SK-N-SH (cell line): ENCODE measurements at regions not wholly inside any gene's neighbourhood (a gene's known extent, or its start where the extent isn't known, plus 50 kb on each side); places are given as distances from the start of the nearest gene placed in this dataset.

Experiments
- CTCF ChIA-PET: fragments of 300-600, 350-600 bp; formaldehyde crosslinking; extraction: SDS; loops from one replicate; lab custom pipeline; 2021; lab: Yijun Ruan, JAX
- POLR2A ChIA-PET: fragments of 350-600 bp; sonication (Branson Sonifier 250); formaldehyde crosslinking; extraction: SDS; loops from one replicate; lab custom pipeline; 2020; ENCODE audit warnings: antibody characterized with exemption, inconsistent platforms; lab: Yijun Ruan, JAX
- DNase-seq: peaks from one replicate; pipeline ENCODE4 v3.0.0; 2012
- H2AFZ ChIP-seq: fragments of 200-600 bp; sonication (generic); 2 replicates; pipeline ENCODE4 v1.8.1; 2016; ENCODE audit warnings: antibody characterized with exemption, mild to moderate bottlenecking, low read depth
- H3F3A ChIP-seq: fragments of 200-600 bp; sonication (generic); replicated peaks from 2 replicates; pipeline ENCODE3; 2016; ENCODE audit warnings: antibody characterized with exemption, mild to moderate bottlenecking; ENCODE audit not compliant: insufficient read depth
- H3K27ac ChIP-seq, 2 experiments: fragments of 200-500 bp in 1 of 2; fragments of 200-600 bp in 1 of 2; sonication (Bioruptor generic) in 1 of 2; sonication (generic), shearing (Covaris generic) in 1 of 2; 2 replicates each; pipeline versions ENCODE4 v1.5.1 to v1.6.1; 2014 to 2016; ENCODE audit warnings: low read depth in 2 of 2, inconsistent platforms in 1 of 2, low read length in 1 of 2, mild to moderate bottlenecking in 1 of 2, mixed read lengths in 1 of 2
- H3K27me3 ChIP-seq: fragments of 200-600 bp; sonication (generic), shearing (Covaris generic); 2 replicates; pipeline ENCODE4 v1.6.1; 2016; ENCODE audit warnings: mixed run types; ENCODE audit not compliant: insufficient read depth
- H3K36me3 ChIP-seq, 2 experiments: fragments of 200-500 bp in 1 of 2; fragments of 200-600 bp in 1 of 2; sonication (Bioruptor generic) in 1 of 2; sonication (generic) in 1 of 2; replicated peaks in 1 of 2; 2 replicates each; pipeline versions ENCODE3 to v1.5.1; 2014 to 2016; ENCODE audit warnings: low read length in 1 of 2, mild to moderate bottlenecking in 1 of 2; ENCODE audit not compliant: insufficient read depth in 2 of 2, control insufficient read depth in 1 of 2
- H3K4me1 ChIP-seq, 2 experiments: fragments of 200-500 bp in 1 of 2; fragments of 200-600 bp in 1 of 2; sonication (Bioruptor generic) in 1 of 2; sonication (generic), shearing (Covaris generic) in 1 of 2; 2 replicates each; pipeline versions ENCODE4 v1.5.1 to v1.6.1; 2014 to 2016; ENCODE audit warnings: low read depth in 1 of 2, low read length in 1 of 2, mixed run types in 1 of 2; ENCODE audit not compliant: insufficient read depth in 2 of 2, control insufficient read depth in 1 of 2
- H3K4me2 ChIP-seq: fragments of 200-600 bp; sonication (generic), shearing (Covaris generic); 2 replicates; pipeline ENCODE4 v1.6.1; 2017; ENCODE audit warnings: mixed run types
- H3K4me3 ChIP-seq, 2 experiments: fragments of 200-500 bp in 1 of 2; fragments of 200-600 bp in 1 of 2; sonication (Bioruptor generic) in 1 of 2; sonication (generic), shearing (Covaris generic) in 1 of 2; 2 replicates each; pipeline versions ENCODE4 v1.5.1 to v1.8.1; 2014 to 2016; ENCODE audit warnings: low read depth in 2 of 2, inconsistent platforms in 1 of 2, low read length in 1 of 2, mild to moderate bottlenecking in 1 of 2, mixed read lengths in 1 of 2, moderate library complexity in 1 of 2
- H3K79me2 ChIP-seq: fragments of 200-600 bp; sonication (generic); 2 replicates; pipeline ENCODE4 v1.8.1; 2017; ENCODE audit warnings: mild to moderate bottlenecking; ENCODE audit not compliant: insufficient read depth
- H3K9ac ChIP-seq: fragments of 200-600 bp; sonication (generic); 2 replicates; pipeline ENCODE4 v1.6.1; 2017; ENCODE audit warnings: mixed run types
- H3K9me2 ChIP-seq: fragments of 200-600 bp; sonication (generic); 2 replicates; pipeline ENCODE4 v1.6.1; 2017; ENCODE audit warnings: mixed run types
- H3K9me3 ChIP-seq: fragments of 200-600 bp; sonication (generic); 2 replicates; pipeline ENCODE4 v1.6.1; 2017; ENCODE audit warnings: mixed run types, mild to moderate bottlenecking, moderate library complexity
- H4K20me1 ChIP-seq: fragments of 200-600 bp; sonication (generic); 2 replicates; pipeline ENCODE4 v1.6.1; 2017; ENCODE audit warnings: mild to moderate bottlenecking, mixed run types; ENCODE audit not compliant: insufficient read depth
- CTCF ChIP-seq: fragments of 200-600 bp; sonication (generic); IDR thresholded peaks from 2 replicates; pipeline ENCODE4 v1.6.1; 2017; ENCODE audit warnings: antibody characterized with exemption, mild to moderate bottlenecking, moderate library complexity
- ELF1 ChIP-seq: IDR thresholded peaks from 2 replicates; pipeline ENCODE4 v1.4.0; 2012
- EP300 ChIP-seq, 2 experiments: IDR thresholded peaks; 2 replicates each; pipeline versions ENCODE4 v1.4.0 to v1.6.1; 2012; ENCODE audit warnings: borderline replicate concordance in 1 of 2, low read depth in 1 of 2, low read length in 1 of 2
- FOSL2 ChIP-seq: IDR thresholded peaks from 2 replicates; pipeline ENCODE4 v1.4.0; 2012; ENCODE audit warnings: low read depth, mild to moderate bottlenecking, moderate library complexity, borderline replicate concordance
- FOXM1 ChIP-seq: IDR thresholded peaks from 2 replicates; pipeline ENCODE4 v1.4.0; 2012; ENCODE audit warnings: low read depth, mild to moderate bottlenecking
- GABPA ChIP-seq: IDR thresholded peaks from 2 replicates; pipeline ENCODE4 v1.4.0; 2012; ENCODE audit warnings: low read depth, mild to moderate bottlenecking
- MAX ChIP-seq: IDR thresholded peaks from 2 replicates; pipeline ENCODE4 v1.4.0; 2012; ENCODE audit warnings: low read depth
- MXI1 ChIP-seq: IDR thresholded peaks from 2 replicates; pipeline ENCODE4 v1.6.1; 2012; ENCODE audit warnings: mild to moderate bottlenecking, low read depth, low read length, improper control_type of control experiment
- NFIC ChIP-seq: IDR thresholded peaks from 2 replicates; pipeline ENCODE4 v1.4.0; 2012; ENCODE audit warnings: borderline replicate concordance
- RCOR1 ChIP-seq: fragments of 150-350 bp; IDR thresholded peaks from 2 replicates; pipeline ENCODE4 v1.6.1; 2017; ENCODE audit warnings: antibody characterized with exemption, low read length
- RFX5 ChIP-seq: IDR thresholded peaks from 2 replicates; pipeline ENCODE4 v1.6.1; 2012; ENCODE audit warnings: mild to moderate bottlenecking, improper control_type of control experiment, low read length
- SIN3A ChIP-seq: IDR thresholded peaks from 2 replicates; pipeline ENCODE4 v1.6.1; 2012; ENCODE audit warnings: low read depth, mild to moderate bottlenecking, low read length, moderate library complexity, borderline replicate concordance
- TAF1 ChIP-seq: IDR thresholded peaks from 2 replicates; pipeline ENCODE4 v1.6.1; 2012; ENCODE audit warnings: low read depth, mild to moderate bottlenecking, low read length, moderate library complexity, borderline replicate concordance
- TCF12 ChIP-seq: IDR thresholded peaks from 2 replicates; pipeline ENCODE4 v1.4.0; 2012
- TEAD4 ChIP-seq: IDR thresholded peaks from 2 replicates; pipeline ENCODE4 v1.4.0; 2012; ENCODE audit warnings: mild to moderate bottlenecking, borderline replicate concordance; ENCODE audit not compliant: insufficient read depth
- USF1 ChIP-seq: IDR thresholded peaks from 2 replicates; pipeline ENCODE4 v1.4.0; 2012; ENCODE audit warnings: low read depth, borderline replicate concordance
- WGBS: methylation state at CpG from one replicate; pipeline ENCODE4 v1.1.6; 2017; ENCODE audit warnings: low lambda C conversion rate; 5-methylcytosine and 5-hydroxymethylcytosine counted together
- TF ChIP-seq, protein P1 (sequence below): IDR thresholded peaks from 2 replicates; pipeline ENCODE4; 2012
- TF ChIP-seq, protein P2 (sequence below): fragments of 150-350 bp; IDR thresholded peaks from 2 replicates; pipeline ENCODE4 v1.6.1; 2017; ENCODE audit warnings: antibody characterized with exemption, low read length, low read depth, borderline replicate concordance
- TF ChIP-seq, protein P3 (sequence below): IDR thresholded peaks from 2 replicates; pipeline ENCODE4 v1.4.0; 2012; ENCODE audit warnings: low read depth, borderline replicate concordance

DNA sequence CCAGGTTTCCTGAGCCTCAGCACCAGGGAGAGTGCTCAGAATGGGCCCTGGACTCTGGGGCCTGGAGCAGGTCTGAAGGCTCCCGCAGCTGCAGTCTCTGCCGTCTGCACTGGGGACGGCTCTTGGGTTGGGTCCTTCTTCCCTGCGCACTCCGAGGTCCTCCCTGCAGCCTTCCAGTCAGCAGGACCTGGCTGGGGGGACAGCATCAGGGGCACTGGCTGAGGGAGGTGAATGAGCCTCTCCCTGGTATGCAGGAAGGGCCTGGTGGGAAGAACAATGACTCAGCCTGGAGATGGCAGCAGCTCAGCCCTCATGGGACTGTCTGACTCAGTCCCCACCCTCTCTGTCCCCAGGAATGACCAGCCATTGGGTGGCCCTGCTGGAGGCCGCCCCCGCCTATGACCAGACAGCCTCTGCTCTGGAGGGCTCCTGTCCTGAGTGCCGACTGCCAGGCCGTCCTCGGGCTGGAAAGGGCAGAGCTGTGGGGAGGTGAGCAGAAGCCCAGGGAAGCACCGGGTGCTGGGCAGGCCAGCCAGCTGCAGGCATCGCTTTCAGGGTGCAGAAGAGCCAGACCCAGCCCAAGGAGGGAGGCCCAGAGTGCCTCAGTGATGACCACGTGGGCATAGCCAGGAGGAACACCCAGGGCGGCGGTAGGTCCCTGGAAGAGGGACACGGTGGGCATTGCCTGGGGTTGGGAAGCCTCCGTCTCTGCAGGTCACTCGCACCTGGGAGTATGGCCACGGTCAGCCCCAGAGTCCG lies 455.0 kb downstream of the BRD1 start:
- no peaks in the 10 kb centered on the region for H3F3A ChIP-seq
- CTCF ChIA-PET = no interaction called here
- H3K27ac ChIP-seq = no peak overlapping the region; a peak in 1 of 4 replicates
- H3K9ac ChIP-seq = no peak overlapping the region
- no peaks in the 10 kb centered on the region for H4K20me1 ChIP-seq
- H3K27me3 ChIP-seq = peaks cover 7% of the 10 kb centered on the region; the same call in 1 of the 2 replicates
- TF ChIP-seq TEAD4 (no peak), TCF12 (no peak), GABPA (no peak), NFIC (no peak), ELF1 (no peak), TAF1 (no peak), FOSL2 (no peak), USF1 (no peak), MAX (no peak), MXI1 (no peak), CTCF (no peak), EP300 (IDR thresholded peaks at IDR 0.05; ENCODE audit: borderline replicate concordance in 1 of 2, low read depth in 1 of 2, low read length in 1 of 2) (no peak), RCOR1 (no peak), FOXM1 (no peak), SIN3A (no peak), RFX5 (no peak)
- TF ChIP-seq, protein P1, sequence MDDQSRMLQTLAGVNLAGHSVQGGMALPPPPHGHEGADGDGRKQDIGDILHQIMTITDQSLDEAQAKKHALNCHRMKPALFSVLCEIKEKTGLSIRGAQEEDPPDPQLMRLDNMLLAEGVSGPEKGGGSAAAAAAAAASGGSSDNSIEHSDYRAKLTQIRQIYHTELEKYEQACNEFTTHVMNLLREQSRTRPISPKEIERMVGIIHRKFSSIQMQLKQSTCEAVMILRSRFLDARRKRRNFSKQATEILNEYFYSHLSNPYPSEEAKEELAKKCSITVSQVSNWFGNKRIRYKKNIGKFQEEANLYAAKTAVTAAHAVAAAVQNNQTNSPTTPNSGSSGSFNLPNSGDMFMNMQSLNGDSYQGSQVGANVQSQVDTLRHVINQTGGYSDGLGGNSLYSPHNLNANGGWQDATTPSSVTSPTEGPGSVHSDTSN = no peak
- TF ChIP-seq, protein P2, sequence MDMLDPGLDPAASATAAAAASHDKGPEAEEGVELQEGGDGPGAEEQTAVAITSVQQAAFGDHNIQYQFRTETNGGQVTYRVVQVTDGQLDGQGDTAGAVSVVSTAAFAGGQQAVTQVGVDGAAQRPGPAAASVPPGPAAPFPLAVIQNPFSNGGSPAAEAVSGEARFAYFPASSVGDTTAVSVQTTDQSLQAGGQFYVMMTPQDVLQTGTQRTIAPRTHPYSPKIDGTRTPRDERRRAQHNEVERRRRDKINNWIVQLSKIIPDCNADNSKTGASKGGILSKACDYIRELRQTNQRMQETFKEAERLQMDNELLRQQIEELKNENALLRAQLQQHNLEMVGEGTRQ = no peak
- TF ChIP-seq, protein P3, sequence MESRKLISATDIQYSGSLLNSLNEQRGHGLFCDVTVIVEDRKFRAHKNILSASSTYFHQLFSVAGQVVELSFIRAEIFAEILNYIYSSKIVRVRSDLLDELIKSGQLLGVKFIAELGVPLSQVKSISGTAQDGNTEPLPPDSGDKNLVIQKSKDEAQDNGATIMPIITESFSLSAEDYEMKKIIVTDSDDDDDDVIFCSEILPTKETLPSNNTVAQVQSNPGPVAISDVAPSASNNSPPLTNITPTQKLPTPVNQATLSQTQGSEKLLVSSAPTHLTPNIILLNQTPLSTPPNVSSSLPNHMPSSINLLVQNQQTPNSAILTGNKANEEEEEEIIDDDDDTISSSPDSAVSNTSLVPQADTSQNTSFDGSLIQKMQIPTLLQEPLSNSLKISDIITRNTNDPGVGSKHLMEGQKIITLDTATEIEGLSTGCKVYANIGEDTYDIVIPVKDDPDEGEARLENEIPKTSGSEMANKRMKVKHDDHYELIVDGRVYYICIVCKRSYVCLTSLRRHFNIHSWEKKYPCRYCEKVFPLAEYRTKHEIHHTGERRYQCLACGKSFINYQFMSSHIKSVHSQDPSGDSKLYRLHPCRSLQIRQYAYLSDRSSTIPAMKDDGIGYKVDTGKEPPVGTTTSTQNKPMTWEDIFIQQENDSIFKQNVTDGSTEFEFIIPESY = no peak
- TF ChIP-seq, all 33 proteins: peak for 0
- Histone ChIP-seq H3K36me3 (no peaks in the 10 kb centered on the region), H3K4me1 (peaks cover 0 to 6% of the 10 kb centered on the region in 2 experiments; a peak in 1 of 4 replicates), H3K9me2 (no peaks in the 10 kb centered on the region), H3K9me3 (no peaks in the 10 kb centered on the region), H2AFZ (no peak overlapping the region), H3K4me2 (no peak overlapping the region), H3K4me3 (no peak overlapping the region), H3K79me2 (no peaks in the 10 kb centered on the region)
- POLR2A ChIA-PET = no interaction called here
- peak; percentile 67 for DNase-seq
- 31% methylated on average over 12 of the region's 20 CpGs for WGBS
